ENCODE measurements at regions not wholly inside any gene's neighbourhood (a gene's known extent, or its start where the extent isn't known, plus 50 kb on each side); places are given as distances from the start of the nearest gene placed in this dataset.

GRCh38 chr5:56479696-56480077, 246.6 kb upstream of the ANKRD55 start:
- DNase-seq = no peak

GRCh38 chr5:56479126-56479525, 246.0 kb upstream of the ANKRD55 start:
- DNase-seq = no peak

- no peak for DNase-seq
Measured at GRCh38 chr5:56478062-56478461, 244.9 kb upstream of the ANKRD55 start.

GRCh38 chr5:56476487-56476856, 243.3 kb upstream of the ANKRD55 start:
- no peak for DNase-seq

- no peak for DNase-seq
Measured at GRCh38 chr5:56475689-56476486, 242.8 kb upstream of the ANKRD55 start.

DNA sequence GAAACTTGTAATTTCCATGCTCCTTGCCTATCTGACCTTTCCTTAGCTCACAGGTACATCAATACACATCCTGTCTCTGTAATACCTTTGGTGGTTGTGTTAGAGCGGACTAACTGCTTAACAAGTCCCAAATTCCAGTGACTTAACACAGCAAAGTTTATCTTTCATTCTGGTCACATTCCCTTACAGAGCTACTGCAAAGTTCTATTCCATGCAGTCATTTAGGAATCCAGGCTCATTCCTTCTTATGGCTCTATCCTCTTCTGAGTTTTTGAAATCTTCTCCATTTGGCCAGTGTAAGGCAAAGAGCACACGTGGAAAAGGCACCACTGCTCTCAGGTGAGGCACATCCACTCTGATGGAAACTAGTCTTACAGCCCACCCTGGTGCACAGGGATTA, 238.6 kb upstream of the ANKRD55 start:
- no peak for DNase-seq

- no peak for DNase-seq
Measured at GRCh38 chr5:56470007-56470406, 236.9 kb upstream of the ANKRD55 start.

DNA sequence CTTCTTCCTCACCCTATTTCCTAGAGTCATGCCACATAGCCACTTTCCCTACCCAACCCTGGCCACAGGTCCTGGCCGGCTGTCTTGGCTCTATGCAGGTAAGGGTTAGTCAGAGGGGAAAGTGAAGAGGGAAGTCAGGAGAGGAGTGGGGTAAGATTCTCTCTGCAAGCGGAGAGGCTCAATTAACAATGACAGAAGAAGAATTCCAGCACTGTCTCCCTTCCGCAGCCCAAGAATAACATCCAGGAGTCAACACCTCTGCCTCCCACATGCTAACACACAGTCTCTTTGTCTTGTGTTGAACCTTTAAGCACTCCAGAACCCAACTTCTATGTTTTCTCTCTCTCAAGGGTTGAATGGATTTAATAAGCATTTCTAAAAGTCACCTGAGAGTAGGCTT, 235.1 kb upstream of the ANKRD55 start:
- no peak for DNase-seq

GRCh38 chr5:56467176-56467717, 234.1 kb upstream of the ANKRD55 start:
- no peak for DNase-seq

GRCh38 chr5:56466136-56466816, 233.1 kb upstream of the ANKRD55 start:
- DNase-seq = no peak

- no peak for DNase-seq
Measured at GRCh38 chr5:56465769-56466135, 232.6 kb upstream of the ANKRD55 start.

GRCh38 chr5:56464935-56465768, 232.0 kb upstream of the ANKRD55 start:
- DNase-seq = no peak

- no peak for DNase-seq
Measured at GRCh38 chr5:56463944-56464571, 230.9 kb upstream of the ANKRD55 start.

- DNase-seq = no peak
Measured at GRCh38 chr5:56461584-56461983, 228.5 kb upstream of the ANKRD55 start.

DNA sequence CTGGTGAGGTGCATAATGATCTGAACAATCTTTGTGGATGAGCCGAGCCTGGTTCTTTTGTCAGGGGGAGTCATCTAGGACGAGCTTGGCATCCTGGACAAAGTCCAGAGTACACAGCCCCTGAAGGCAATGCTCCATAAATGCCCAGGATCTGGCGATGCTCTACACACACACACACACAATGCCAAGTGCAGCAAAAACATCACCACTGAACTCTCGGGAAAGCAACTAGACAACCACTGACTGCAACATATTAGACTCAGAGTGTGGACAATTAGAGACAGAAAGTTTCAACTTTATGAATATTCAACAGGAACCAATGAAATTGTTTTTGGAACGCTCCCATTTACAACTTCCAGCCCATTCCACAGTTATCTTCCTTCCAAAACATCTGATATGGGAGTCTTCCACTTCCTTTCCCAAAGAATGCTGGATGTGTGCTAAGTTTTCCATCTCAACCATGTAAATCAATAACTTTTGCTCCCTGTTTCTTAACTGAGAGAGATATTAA, 227.6 kb upstream of the ANKRD55 start:
- peak; percentile 9 for DNase-seq

GRCh38 chr5:56460195-56460546, 227.0 kb upstream of the ANKRD55 start:
- DNase-seq = no peak

DNA sequence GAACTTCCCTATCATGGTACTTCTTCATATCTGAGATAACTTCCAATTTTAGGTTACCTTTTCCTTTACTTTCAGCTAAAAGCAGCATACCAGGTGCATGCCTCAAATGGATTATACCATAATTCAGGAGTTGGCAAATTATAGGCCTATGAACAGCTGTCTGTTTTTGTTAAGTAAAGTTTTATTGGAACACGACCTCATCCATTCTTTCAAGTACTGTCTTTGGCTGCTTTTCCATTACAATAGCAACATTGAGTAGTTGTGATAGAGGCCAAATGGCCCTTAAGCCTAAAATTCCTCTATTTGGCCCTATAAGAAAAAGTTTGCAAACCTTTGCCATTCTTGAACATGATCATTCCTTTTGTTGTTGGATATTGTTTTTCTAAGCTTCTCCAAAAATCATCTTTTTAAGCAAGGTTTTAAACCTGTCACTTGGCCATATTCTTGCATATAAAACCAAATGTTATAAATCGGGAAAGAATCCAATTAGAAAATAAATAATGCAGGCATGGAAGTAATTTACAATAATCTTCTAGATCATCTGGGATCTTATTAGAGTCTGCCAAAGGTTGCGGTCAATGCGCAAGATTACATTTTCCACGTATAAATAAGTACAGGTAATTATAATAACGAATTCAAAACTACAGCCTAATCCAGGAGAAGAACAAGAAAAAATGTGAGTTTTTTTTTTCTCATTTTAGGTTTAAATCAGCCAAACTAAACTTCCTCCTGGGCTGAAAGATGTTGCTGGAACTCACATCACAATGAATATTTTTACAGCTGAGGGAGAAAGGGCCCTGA, 226.5 kb upstream of the ANKRD55 start:
- no peak for DNase-seq

GRCh38 chr5:56457887-56458812, 225.0 kb upstream of the ANKRD55 start:
- DNase-seq = no peak

- no peak for DNase-seq
Measured at GRCh38 chr5:56456002-56456401, 222.9 kb upstream of the ANKRD55 start.

- no peak for DNase-seq
Measured at GRCh38 chr5:56455417-56455816, 222.3 kb upstream of the ANKRD55 start.

All from NCI-H345 (cell line).